WTC11 (cell line): ENCODE measurements at regions not wholly inside any gene's neighbourhood (a gene's known extent, or its start where the extent isn't known, plus 50 kb on each side); places are given as distances from the start of the nearest gene placed in this dataset.

Source experiments
- CTCF ChIP-seq: fragments of 200-600 bp; IDR thresholded peaks from 2 replicates; pipeline ENCODE4 v1.8.0; 2022; ENCODE audit warnings: antibody characterized with exemption
- NR3C1 ChIP-seq: sonication (generic); formaldehyde crosslinking; conservative IDR thresholded peaks from 2 replicates; pipeline ENCODE4 v1.8.1; 2023; ENCODE audit warnings: low read depth, mild to moderate bottlenecking, missing genetic modification reagents

- no peak for TF ChIP-seq NR3C1
- no peak for TF ChIP-seq CTCF
These were observed 81.3 kb upstream of the MOCS1 start for GRCh38 chr6:40015530-40015929.
